Transverse colon (tissue), 4 donors: ENCODE measurements at regions not wholly inside any gene's neighbourhood (a gene's known extent, or its start where the extent isn't known, plus 50 kb on each side); places are given as distances from the start of the nearest gene placed in this dataset.

ENCODE experiments used
- CTCF ChIP-seq, 5 experiments: fragments of 200-600 bp in 3 of 5; fragments of 450-650 bp in 2 of 5; sonication (generic) in 3 of 5; IDR thresholded peaks; 1 replicate in 2 of 5; 2 replicates in 3 of 5; pipeline ENCODE4 v1.5.1; 2016 to 2017; ENCODE audit warnings: antibody characterized with exemption in 5 of 5, inconsistent platforms in 3 of 5, mild to moderate bottlenecking in 2 of 5, moderate library complexity in 1 of 5
- EP300 ChIP-seq: sonication (generic); formaldehyde crosslinking; IDR thresholded peaks from one replicate; pipeline ENCODE4 v1.6.1; 2017; ENCODE audit warnings: antibody characterized with exemption, low read depth
- POLR2A ChIP-seq: fragments of 450-650 bp; IDR thresholded peaks from one replicate; pipeline ENCODE4 v1.6.1; 2016; ENCODE audit warnings: antibody characterized with exemption, mild to moderate bottlenecking, moderate library complexity
- POLR2AphosphoS5 ChIP-seq, 3 donors: sonication (generic); formaldehyde crosslinking; IDR thresholded peaks; one replicate each; pipeline ENCODE4 v1.6.1; 2016; ENCODE audit warnings: antibody characterized with exemption in 3 of 3

GRCh38 chr21:29413683-29414082 is 115.0 kb downstream of the BACH1 start:
- TF ChIP-seq CTCF (IDR thresholded peaks at IDR 0.05) (no peak), POLR2AphosphoS5 (IDR thresholded peaks at IDR 0.05) (no peak), POLR2A (no peak), EP300 (no peak)
